ENCODE measurements at regions not wholly inside any gene's neighbourhood (a gene's known extent, or its start where the extent isn't known, plus 50 kb on each side); places are given as distances from the start of the nearest gene placed in this dataset.

DNA sequence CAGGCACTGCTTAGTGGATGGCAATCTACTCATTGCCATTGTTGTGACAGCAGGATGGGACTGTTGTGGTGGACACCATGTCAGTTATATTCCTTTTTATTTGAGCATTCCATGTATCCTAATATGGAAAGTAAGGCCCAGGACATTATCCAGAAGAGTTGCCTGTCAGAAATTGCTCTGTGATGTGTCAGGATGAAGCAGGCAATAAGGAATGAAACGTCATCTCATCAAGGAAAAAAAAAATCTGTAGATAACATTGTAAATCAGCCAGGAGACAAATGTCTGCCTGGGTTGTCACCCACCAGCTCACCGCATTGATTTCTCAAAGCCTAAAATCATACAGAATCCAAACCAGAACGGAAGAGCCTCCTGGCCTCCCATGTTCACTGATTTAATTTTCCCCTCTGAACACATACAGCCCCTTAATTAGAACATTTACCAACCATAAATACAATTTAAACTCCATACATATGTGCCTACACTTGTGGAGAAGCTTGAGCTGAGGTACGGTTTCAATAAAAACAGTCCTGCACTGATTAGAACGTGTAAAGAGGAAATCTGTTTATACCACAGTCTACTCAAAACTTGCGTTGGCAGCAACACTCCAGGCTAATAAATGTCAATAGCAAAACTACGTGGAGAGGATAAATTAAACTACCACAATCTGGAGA is 73.9 kb downstream of the FOXD1 start:
- Histone ChIP-seq H2AFZ (ENCODE audit: control insufficient read depth, low read depth, low read length) (no peak overlapping the region), H3K9me3 (replicated peaks; ENCODE audit: control insufficient read depth, insufficient read depth, low read length) (no peaks in the 10 kb centered on the region), H3K27ac (ENCODE audit: control insufficient read depth, insufficient read depth) (no peak overlapping the region), H3K9ac (ENCODE audit: control insufficient read depth, insufficient read depth, low read length) (no peak overlapping the region), H3K36me3 (ENCODE audit: control insufficient read depth in 2 of 2, insufficient read depth in 2 of 2, low read length in 1 of 2) (no peaks in the 10 kb centered on the region), H3K27me3 (replicated peaks in 1 of 2; ENCODE audit: control insufficient read depth in 2 of 2, insufficient read depth in 2 of 2, low read length in 1 of 2) (peaks cover 5 to 7% of the 10 kb centered on the region in 2 experiments), H3K4me1 (ENCODE audit: control insufficient read depth, insufficient read depth, low read length) (no peaks in the 10 kb centered on the region), H4K20me1 (ENCODE audit: control insufficient read depth, insufficient read depth) (no peaks in the 10 kb centered on the region), H3K79me2 (ENCODE audit: control insufficient read depth, insufficient read depth, low read length) (no peaks in the 10 kb centered on the region), H3K4me3 (no peak overlapping the region), H3K4me2 (ENCODE audit: control insufficient read depth, insufficient read depth) (no peak overlapping the region)
- RAD21 ChIA-PET (ENCODE audit: unreplicated experiment): no interaction called here
- SMC1A ChIA-PET (ENCODE audit: uncharacterized antibody, unreplicated experiment): no interaction called here
- DNase-seq (ENCODE audit: low read depth, low spot score) (no peak), ATAC-seq (no peak), FAIRE-seq (no peak)
- in situ Hi-C loops (cut with MboI): no loop called here
- no TSS peak for BruUV-seq (replicated peaks)
- TF ChIP-seq RFX5 (IDR thresholded peaks at IDR 0.05; ENCODE audit: low read depth, low read length) (no peak), YBX1 (IDR thresholded peaks at IDR 0.05) (no peak), CTCF (IDR thresholded peaks at IDR 0.05 in 2 of 3, conservative IDR thresholded peaks at IDR 0.05 in 1 of 3; ENCODE audit: control insufficient read depth in 2 of 3, extremely low read depth in 1 of 3, insufficient read depth in 1 of 3, low read depth in 3 of 3, low read length in 3 of 3) (no peak), ATF7 (IDR thresholded peaks at IDR 0.05; ENCODE audit: low read depth) (no peak)
- CTCF ChIA-PET: no interaction called here
- POLR2A ChIA-PET: no interaction called here
- intact Hi-C loops (cut with micrococcal nuclease; ENCODE audit: unreplicated experiment): loop anchor here (5.0 kb wide), 1 partner anchor 67 kb away; no protein-coding TSS in a partner anchor
- WGBS (ENCODE audit: insufficient coverage, insufficient replicate concordance, low lambda C conversion rate, missing lambda C conversion rate): 53% methylated on average over 7 of the region's 7 CpGs
